ENCODE measurements at regions not wholly inside any gene's neighbourhood (a gene's known extent, or its start where the extent isn't known, plus 50 kb on each side); places are given as distances from the start of the nearest gene placed in this dataset.
"Not testable (repeated sequence)": the region's sequence is repeated elsewhere in the genome, so short reads cannot be mapped to it uniquely, and the experiment has no call there.

- TF ChIP-seq CTCF (IDR thresholded peaks at IDR 0.05; ENCODE audit: low read depth, low read length, missing control alignments) = no peak
- no peak overlapping the region for H3K4me3 ChIP-seq (replicated peaks; ENCODE audit: low read depth, low read length)
- no peak for DNase-seq (ENCODE audit: extremely low read depth, low read depth)
Measured at GRCh38 chr2:144010096-144010836, 509.7 kb downstream of the ZEB2 start.

GRCh38 chr2:144006139-144006538 lies 513.8 kb downstream of the ZEB2 start:
- TF ChIP-seq CTCF (IDR thresholded peaks at IDR 0.05; ENCODE audit: low read depth, low read length, missing control alignments) = no peak
- no peak overlapping the region for H3K4me3 ChIP-seq (replicated peaks; ENCODE audit: low read depth, low read length)
- no peak for DNase-seq (ENCODE audit: extremely low read depth, low read depth)

- no peak overlapping the region for H3K4me3 ChIP-seq (replicated peaks; ENCODE audit: low read depth, low read length)
- no peak for DNase-seq (ENCODE audit: extremely low read depth, low read depth)
- TF ChIP-seq CTCF (IDR thresholded peaks at IDR 0.05; ENCODE audit: low read depth, low read length, missing control alignments) = no peak
Measured at GRCh38 chr2:144004742-144005141, 515.2 kb downstream of the ZEB2 start.

GRCh38 chr2:144003460-144004075 lies 516.4 kb downstream of the ZEB2 start:
- TF ChIP-seq CTCF (IDR thresholded peaks at IDR 0.05; ENCODE audit: low read depth, low read length, missing control alignments) = no peak
- no peak overlapping the region for H3K4me3 ChIP-seq (replicated peaks; ENCODE audit: low read depth, low read length)
- DNase-seq (ENCODE audit: extremely low read depth, low read depth) = no peak

GRCh38 chr2:143996974-143997373 lies 522.9 kb downstream of the ZEB2 start:
- H3K4me3 ChIP-seq (replicated peaks; ENCODE audit: low read depth, low read length) = no peak overlapping the region
- no peak for DNase-seq (ENCODE audit: extremely low read depth, low read depth)
- TF ChIP-seq CTCF (IDR thresholded peaks at IDR 0.05; ENCODE audit: low read depth, low read length, missing control alignments) = no peak

- no peak for TF ChIP-seq CTCF (IDR thresholded peaks at IDR 0.05; ENCODE audit: low read depth, low read length, missing control alignments)
- no peak overlapping the region for H3K4me3 ChIP-seq (replicated peaks; ENCODE audit: low read depth, low read length)
- DNase-seq (ENCODE audit: extremely low read depth, low read depth) = no peak
Measured at GRCh38 chr2:143994961-143995360, 525.0 kb downstream of the ZEB2 start.

- not testable (repeated sequence) for H3K4me3 ChIP-seq (replicated peaks; ENCODE audit: low read depth, low read length); DNase-seq (ENCODE audit: extremely low read depth, low read depth)
Measured at GRCh38 chr2:143991596-143991995, 528.3 kb downstream of the ZEB2 start.
